ENCODE measurements at regions not wholly inside any gene's neighbourhood (a gene's known extent, or its start where the extent isn't known, plus 50 kb on each side); places are given as distances from the start of the nearest gene placed in this dataset.
"Not testable (repeated sequence)": the region's sequence is repeated elsewhere in the genome, so short reads cannot be mapped to it uniquely, and the experiment has no call there.

GRCh38 chr17:20380625-20381024, 86.7 kb downstream of the LGALS9B start:
- TF ChIP-seq TAF1 (IDR thresholded peaks at IDR 0.05; ENCODE audit: control insufficient read depth, extremely low read depth, insufficient read depth, low read length, severe bottlenecking); NBN (IDR thresholded peaks at IDR 0.05; ENCODE audit: low read depth); SAFB2 (IDR thresholded peaks at IDR 0.05; ENCODE audit: borderline replicate concordance, low read depth, low read length, severe bottlenecking); ELF1 (tag; IDR thresholded peaks at IDR 0.05); FOXJ3 (CRISPR knock-in tag; IDR thresholded peaks at IDR 0.05); ZNF217 (CRISPR knock-in tag; IDR thresholded peaks at IDR 0.05): not testable (repeated sequence)
- TF ChIP-seq, protein P1, sequence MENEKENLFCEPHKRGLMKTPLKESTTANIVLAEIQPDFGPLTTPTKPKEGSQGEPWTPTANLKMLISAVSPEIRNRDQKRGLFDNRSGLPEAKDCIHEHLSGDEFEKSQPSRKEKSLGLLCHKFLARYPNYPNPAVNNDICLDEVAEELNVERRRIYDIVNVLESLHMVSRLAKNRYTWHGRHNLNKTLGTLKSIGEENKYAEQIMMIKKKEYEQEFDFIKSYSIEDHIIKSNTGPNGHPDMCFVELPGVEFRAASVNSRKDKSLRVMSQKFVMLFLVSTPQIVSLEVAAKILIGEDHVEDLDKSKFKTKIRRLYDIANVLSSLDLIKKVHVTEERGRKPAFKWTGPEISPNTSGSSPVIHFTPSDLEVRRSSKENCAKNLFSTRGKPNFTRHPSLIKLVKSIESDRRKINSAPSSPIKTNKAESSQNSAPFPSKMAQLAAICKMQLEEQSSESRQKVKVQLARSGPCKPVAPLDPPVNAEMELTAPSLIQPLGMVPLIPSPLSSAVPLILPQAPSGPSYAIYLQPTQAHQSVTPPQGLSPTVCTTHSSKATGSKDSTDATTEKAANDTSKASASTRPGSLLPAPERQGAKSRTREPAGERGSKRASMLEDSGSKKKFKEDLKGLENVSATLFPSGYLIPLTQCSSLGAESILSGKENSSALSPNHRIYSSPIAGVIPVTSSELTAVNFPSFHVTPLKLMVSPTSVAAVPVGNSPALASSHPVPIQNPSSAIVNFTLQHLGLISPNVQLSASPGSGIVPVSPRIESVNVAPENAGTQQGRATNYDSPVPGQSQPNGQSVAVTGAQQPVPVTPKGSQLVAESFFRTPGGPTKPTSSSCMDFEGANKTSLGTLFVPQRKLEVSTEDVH (IDR thresholded peaks at IDR 0.05; ENCODE audit: low read depth, partially characterized antibody) = not testable (repeated sequence)
- TF ChIP-seq, protein P2, sequence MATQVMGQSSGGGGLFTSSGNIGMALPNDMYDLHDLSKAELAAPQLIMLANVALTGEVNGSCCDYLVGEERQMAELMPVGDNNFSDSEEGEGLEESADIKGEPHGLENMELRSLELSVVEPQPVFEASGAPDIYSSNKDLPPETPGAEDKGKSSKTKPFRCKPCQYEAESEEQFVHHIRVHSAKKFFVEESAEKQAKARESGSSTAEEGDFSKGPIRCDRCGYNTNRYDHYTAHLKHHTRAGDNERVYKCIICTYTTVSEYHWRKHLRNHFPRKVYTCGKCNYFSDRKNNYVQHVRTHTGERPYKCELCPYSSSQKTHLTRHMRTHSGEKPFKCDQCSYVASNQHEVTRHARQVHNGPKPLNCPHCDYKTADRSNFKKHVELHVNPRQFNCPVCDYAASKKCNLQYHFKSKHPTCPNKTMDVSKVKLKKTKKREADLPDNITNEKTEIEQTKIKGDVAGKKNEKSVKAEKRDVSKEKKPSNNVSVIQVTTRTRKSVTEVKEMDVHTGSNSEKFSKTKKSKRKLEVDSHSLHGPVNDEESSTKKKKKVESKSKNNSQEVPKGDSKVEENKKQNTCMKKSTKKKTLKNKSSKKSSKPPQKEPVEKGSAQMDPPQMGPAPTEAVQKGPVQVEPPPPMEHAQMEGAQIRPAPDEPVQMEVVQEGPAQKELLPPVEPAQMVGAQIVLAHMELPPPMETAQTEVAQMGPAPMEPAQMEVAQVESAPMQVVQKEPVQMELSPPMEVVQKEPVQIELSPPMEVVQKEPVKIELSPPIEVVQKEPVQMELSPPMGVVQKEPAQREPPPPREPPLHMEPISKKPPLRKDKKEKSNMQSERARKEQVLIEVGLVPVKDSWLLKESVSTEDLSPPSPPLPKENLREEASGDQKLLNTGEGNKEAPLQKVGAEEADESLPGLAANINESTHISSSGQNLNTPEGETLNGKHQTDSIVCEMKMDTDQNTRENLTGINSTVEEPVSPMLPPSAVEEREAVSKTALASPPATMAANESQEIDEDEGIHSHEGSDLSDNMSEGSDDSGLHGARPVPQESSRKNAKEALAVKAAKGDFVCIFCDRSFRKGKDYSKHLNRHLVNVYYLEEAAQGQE (IDR thresholded peaks at IDR 0.05; ENCODE audit: borderline replicate concordance) = not testable (repeated sequence)
- TF ChIP-seq, protein P2 (CRISPR knock-in tag; IDR thresholded peaks at IDR 0.05; ENCODE audit: low read depth) = not testable (repeated sequence)
